GM12891 (cell line): ENCODE measurements at regions not wholly inside any gene's neighbourhood (a gene's known extent, or its start where the extent isn't known, plus 50 kb on each side); places are given as distances from the start of the nearest gene placed in this dataset.

Source experiments
- POLR2A ChIP-seq: IDR thresholded peaks from 2 replicates; pipeline ENCODE4 v1.6.1; 2011; ENCODE audit warnings: low read depth, low read length, control low read depth
- POLR2AphosphoS5 ChIP-seq: IDR thresholded peaks from 2 replicates; pipeline ENCODE4 v1.6.1; 2011; ENCODE audit warnings: low read depth, low read length, control low read depth
- TAF1 ChIP-seq: IDR thresholded peaks from 2 replicates; pipeline ENCODE4 v1.6.1; 2011; ENCODE audit warnings: low read depth, low read length, control low read depth

- TF ChIP-seq POLR2A = no peak
- no peak for TF ChIP-seq POLR2AphosphoS5
- no peak for TF ChIP-seq TAF1
These were observed 148.0 kb downstream of the PDHA2 start for GRCh38 chr4:95987851-95988250.
